Activated T-cell treated with anti-CD3 and anti-CD28 coated beads for 1 hour (primary cell): ENCODE measurements at regions not wholly inside any gene's neighbourhood (a gene's known extent, or its start where the extent isn't known, plus 50 kb on each side); places are given as distances from the start of the nearest gene placed in this dataset.

ENCODE experiments used
- DNase-seq: peaks from one replicate; pipeline ENCODE4 v3.0.0-alpha.2; 2020; ENCODE audit warnings: low read depth

GRCh38 chr12:89919241-89919906 is 210.7 kb upstream of the ATP2B1 start:
- DNase-seq = no peak

- DNase-seq = no peak
These were observed 209.7 kb upstream of the ATP2B1 start for GRCh38 chr12:89918172-89918846.

GRCh38 chr12:89909753-89910152 is 201.1 kb upstream of the ATP2B1 start:
- DNase-seq = no peak

DNA sequence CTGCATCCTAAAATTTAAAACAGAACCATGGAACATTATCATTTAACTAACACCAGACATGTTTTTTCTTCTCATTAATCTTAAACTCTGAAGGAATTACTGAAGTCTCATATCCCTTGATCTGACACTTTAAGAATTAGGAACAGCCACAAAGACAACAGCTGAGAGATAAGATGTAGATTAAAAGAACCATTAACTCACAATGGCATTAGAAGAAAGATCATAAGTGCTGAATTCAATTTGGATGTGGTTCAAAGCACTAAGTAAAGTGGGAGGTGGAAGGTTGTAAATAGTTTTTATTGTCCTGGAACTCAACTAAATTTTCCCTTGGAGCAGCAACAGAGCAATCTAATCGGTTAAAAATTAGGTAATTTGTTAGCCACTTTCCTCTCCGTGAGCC is 199.0 kb upstream of the ATP2B1 start:
- DNase-seq = no peak

DNA sequence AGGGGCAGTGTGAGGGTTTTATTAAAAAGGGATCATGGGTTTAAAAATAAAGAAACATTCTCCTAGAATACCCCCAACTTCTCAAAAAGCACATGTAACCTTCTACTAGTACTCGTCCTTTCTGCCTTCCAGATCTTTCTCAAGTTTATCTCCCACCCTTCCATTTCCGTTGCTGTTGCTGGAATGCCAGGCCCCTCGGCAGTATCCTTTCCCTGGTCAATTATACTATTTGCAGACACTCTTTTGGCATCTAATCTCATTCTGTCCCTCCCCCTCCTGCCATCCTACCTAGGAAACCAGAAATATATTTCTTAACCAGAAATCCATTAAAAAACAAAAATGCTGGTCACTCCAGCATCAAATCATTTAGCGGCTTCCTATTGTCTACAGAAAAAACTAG is 198.2 kb upstream of the ATP2B1 start:
- DNase-seq = no peak

- no peak for DNase-seq
These were observed 197.5 kb upstream of the ATP2B1 start for GRCh38 chr12:89906178-89906577.

DNA sequence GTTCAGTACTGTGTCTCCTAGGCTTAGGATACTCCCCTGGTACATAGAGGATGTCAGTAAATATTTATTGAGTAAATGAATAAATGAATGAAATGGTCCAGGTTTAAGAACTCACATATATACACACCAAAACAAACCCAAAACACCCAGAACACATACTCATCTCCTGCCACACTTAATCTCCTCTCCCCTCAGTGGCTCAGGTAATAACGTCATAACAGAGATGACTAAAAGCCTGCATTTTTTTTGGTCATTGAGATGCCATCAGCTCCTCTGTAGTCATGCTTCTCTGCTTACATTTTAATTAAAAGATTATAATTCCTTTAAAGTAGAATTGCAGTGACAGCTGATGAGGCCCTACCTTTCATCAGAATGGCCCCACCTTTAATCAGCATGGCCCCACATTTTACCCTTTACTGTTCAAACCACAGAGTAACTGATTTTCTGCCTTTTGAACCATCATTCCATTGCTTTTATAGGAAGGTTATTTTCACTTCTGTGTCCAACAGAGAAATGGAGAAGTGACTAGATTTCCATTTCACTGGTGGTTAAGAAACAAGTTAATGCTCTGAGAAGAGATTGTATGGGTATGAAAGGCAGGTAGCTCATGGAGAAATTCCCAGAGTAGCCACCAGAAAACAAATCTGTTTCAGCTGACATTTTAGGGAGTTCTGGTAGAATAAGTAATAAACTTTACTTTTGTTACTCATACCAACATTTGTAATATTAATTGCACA is 193.4 kb upstream of the ATP2B1 start:
- DNase-seq = no peak

- no peak for DNase-seq
These were observed 192.7 kb upstream of the ATP2B1 start for GRCh38 chr12:89901319-89901718.

DNA sequence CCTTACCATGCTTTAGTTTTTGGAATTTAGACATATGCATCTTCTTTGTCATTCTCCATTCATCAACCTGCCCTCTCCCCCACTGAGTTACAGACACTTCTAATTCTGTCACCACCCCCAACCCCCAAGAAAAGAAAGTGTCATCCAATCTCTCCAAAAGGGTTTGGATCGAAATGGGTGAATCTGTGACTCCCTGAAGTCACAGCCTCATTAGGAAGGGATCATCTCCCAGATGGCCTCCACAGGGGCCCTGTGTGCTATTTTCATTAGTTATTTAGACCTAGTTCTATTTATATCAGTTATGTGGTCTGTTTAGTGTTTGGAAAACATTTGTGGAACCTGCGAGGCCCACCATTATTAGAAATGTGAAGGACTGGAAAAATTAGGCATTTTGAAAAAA is 191.0 kb upstream of the ATP2B1 start:
- DNase-seq = no peak

- DNase-seq = no peak
These were observed 187.0 kb upstream of the ATP2B1 start for GRCh38 chr12:89895591-89895990.

DNA sequence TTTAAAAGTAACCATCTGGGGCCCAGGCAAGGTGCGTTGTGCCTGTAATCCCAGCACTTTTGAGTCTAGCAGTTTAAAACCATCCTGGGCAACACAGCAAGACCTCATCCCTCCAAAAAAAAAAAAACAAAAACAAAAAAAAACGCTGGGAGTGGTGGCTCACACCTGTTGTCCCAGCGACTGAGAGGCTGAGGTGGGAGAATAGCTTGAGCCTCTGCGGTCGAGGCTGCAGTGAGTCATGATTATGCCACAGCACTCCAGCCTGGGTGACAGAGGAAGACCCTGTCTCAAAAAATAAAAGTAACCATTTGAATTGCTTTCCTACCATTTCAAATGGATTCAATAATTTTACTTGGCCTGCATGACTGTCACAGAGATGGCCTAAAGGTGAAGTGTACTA is 186.5 kb upstream of the ATP2B1 start:
- DNase-seq = no peak

DNA sequence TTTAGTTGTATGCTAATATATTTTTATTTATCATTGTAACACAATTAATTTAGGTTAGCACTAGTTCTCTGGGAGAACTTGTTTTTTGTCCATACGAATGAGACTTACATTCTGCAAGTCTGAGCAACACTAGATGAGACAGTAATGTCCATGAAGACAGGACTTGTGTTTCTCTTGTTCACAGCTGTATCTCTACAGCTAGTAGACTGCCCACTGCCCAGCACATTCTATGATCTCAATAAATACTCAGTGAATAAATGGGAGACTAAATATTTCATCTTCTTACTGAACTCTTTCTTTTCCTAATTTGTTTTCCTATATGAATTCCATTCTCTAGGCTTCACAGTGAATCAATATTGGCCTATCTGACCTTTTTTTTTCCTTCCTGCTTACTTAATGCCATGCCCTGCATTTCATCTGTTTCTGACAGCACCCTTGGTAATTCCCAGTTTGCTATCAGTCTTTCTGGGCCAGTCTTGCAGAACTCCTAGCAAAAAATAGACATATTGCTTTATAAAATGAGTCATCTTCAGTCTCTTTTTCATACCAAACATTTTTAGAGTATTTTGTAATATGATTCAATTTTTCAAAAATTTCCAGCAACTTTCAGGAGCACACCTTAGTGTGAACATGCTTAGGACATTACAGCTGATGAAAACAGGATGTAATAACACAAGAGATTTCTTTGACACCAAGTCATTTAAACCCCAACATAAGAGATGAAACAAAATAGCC is 185.5 kb upstream of the ATP2B1 start:
- DNase-seq = no peak

- no peak for DNase-seq
These were observed 183.8 kb upstream of the ATP2B1 start for GRCh38 chr12:89892436-89892835.

GRCh38 chr12:89891933-89892332 is 183.3 kb upstream of the ATP2B1 start:
- DNase-seq = no peak

GRCh38 chr12:89890161-89890560 is 181.5 kb upstream of the ATP2B1 start:
- DNase-seq = no peak

GRCh38 chr12:89889062-89889461 is 180.4 kb upstream of the ATP2B1 start:
- no peak for DNase-seq

DNA sequence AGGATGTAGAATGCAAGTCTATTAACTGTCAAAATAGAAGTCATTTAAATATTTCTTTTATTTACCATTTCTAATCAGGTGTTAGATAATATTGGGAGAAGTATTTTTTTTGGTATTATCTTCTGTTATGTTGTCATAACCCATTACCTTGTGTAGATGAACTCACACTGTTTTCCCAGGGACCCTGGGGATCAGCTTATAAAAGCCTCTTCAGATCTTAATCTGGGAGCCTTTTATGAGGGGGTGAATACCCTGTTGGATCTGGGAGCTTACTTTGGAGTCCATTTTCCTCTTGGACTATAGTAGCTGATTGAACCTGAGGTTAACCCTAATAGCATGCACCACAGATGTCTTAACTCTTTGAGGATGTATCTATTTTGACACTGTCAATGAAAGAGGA is 176.3 kb upstream of the ATP2B1 start:
- DNase-seq = no peak

DNA sequence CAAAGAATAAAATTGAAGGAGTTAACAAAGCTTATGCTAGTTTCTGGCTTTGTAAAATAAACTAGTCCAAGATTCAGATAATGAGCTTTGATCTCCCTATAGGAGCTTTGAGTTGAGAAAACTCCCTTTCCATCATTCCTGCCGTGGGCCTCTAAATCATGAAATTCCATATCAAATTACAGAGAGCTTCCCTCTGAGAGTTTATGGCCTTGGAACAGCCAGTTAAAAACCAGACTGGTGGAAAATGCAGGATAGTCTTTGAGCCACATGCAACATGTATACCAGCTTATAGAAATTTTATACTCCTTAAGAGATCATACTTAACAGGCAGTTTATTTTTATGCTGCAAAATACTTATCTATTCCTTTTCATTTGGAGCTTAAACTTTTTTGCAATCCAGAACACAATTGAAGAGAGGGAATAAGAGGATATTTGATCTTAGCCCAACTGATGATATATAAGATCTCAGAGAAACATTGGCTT is 175.8 kb upstream of the ATP2B1 start:
- DNase-seq = no peak

DNA sequence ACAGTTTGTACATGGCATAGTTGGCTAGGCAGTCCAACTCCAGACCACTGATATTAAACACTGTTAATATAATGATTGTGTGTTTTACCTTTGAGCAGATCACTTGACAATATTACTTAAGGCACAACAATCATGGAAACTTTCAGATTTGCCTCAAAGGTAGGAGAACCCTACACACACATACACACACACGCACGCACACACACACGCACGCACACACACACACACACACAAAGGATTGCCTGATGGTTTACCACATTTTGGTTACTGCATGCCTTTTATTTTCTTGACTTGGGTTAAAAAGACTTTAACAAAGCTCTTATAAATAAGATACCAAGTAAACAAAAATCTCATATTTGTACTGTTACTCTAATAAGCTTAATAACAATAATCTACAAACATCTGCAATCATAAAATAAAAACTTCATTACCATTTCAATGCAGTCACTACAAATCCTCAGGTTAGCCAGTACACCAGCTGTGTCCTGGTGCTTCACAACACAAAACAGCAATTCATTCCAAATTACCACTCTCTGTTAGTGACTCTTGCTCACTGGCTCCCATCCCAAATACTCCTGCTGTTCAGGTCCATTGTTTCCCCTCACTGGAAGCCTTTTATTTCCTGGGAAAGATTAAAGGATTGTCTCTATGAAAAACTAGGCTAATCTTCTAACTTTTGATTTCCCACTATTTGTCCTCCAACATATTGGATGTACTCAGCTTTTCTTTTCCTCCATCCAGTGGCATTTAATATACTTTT is 175.2 kb upstream of the ATP2B1 start:
- no peak for DNase-seq

GRCh38 chr12:89882792-89883191 is 174.2 kb upstream of the ATP2B1 start:
- no peak for DNase-seq

DNA sequence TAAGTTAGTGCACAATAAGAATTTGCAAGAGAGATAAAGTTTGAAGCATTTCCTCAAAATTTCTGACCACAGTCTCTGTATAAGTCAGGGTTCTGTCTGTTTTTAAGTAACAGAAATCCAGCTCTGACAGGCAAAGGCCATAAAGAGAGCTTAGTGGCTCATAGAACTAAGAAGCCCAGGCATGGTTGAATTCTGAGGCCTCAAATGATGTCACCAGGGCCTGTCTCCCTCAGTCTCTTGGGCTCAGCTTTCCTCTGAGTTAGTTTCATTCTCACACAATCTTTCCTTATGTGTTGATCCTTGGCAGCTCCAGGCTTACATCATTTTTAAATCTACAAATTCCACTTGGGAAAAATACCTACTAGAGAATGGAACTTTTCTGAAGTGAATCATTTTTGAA is 173.4 kb upstream of the ATP2B1 start:
- DNase-seq = no peak
